ENCODE measurements at regions not wholly inside any gene's neighbourhood (a gene's known extent, or its start where the extent isn't known, plus 50 kb on each side); places are given as distances from the start of the nearest gene placed in this dataset.

- no peaks in the 10 kb centered on the region for H3K9me3 ChIP-seq (ENCODE audit: control insufficient read depth in 2 of 3, insufficient read depth in 1 of 3, low read length in 3 of 3)
- H3K9ac ChIP-seq (ENCODE audit: low read length in 3 of 3), result no peak overlapping the region
- no peak overlapping the region for H3K27ac ChIP-seq (ENCODE audit: low read depth in 2 of 2, low read length in 2 of 2)
- DNase-seq (no peak), FAIRE-seq (no peak)
- H3K4me3 ChIP-seq (ENCODE audit: low read length in 3 of 3), result no peak overlapping the region
- TF ChIP-seq CTCF (IDR thresholded peaks at IDR 0.05; ENCODE audit: borderline replicate concordance, extremely low read depth, insufficient read depth), result no peak
- no peaks in the 10 kb centered on the region for H3K4me1 ChIP-seq (ENCODE audit: control insufficient read depth in 2 of 3, insufficient read depth in 2 of 3, low read depth in 1 of 3, low read length in 3 of 3)
- no peaks in the 10 kb centered on the region for H3K36me3 ChIP-seq (ENCODE audit: control insufficient read depth in 2 of 3, insufficient read depth in 3 of 3, low read length in 3 of 3)
- intact Hi-C loops (cut with DNase I), result no loop called here
- no peaks in the 10 kb centered on the region for H3K27me3 ChIP-seq (ENCODE audit: control insufficient read depth, insufficient read depth, low read length)
These were observed 887.8 kb upstream of the SOX9 start for GRCh38 chr17:71232801-71233559.

GRCh38 chr17:71234349-71234748, 886.5 kb upstream of the SOX9 start:
- no peaks in the 10 kb centered on the region for H3K9me3 ChIP-seq (ENCODE audit: control insufficient read depth in 2 of 3, insufficient read depth in 1 of 3, low read length in 3 of 3)
- no peak overlapping the region for H3K9ac ChIP-seq (ENCODE audit: low read length in 3 of 3)
- no peak overlapping the region for H3K27ac ChIP-seq (ENCODE audit: low read depth in 2 of 2, low read length in 2 of 2)
- H3K4me3 ChIP-seq (ENCODE audit: low read length in 3 of 3), result no peak overlapping the region
- no peak for FAIRE-seq
- TF ChIP-seq CTCF (IDR thresholded peaks at IDR 0.05; ENCODE audit: borderline replicate concordance, extremely low read depth, insufficient read depth), result no peak
- H3K4me1 ChIP-seq (ENCODE audit: control insufficient read depth in 2 of 3, insufficient read depth in 2 of 3, low read depth in 1 of 3, low read length in 3 of 3), result no peaks in the 10 kb centered on the region
- H3K27me3 ChIP-seq (ENCODE audit: control insufficient read depth, insufficient read depth, low read length), result no peaks in the 10 kb centered on the region
- intact Hi-C loops (cut with DNase I), result no loop called here
- no peak for DNase-seq
- H3K36me3 ChIP-seq (ENCODE audit: control insufficient read depth in 2 of 3, insufficient read depth in 3 of 3, low read length in 3 of 3), result no peaks in the 10 kb centered on the region

GRCh38 chr17:71237903-71238538, 882.8 kb upstream of the SOX9 start:
- H3K27me3 ChIP-seq (ENCODE audit: control insufficient read depth, insufficient read depth, low read length), result no peaks in the 10 kb centered on the region
- FAIRE-seq (no peak), DNase-seq (peak in 2 of 5 donors; percentile 10 to 45)
- no peak overlapping the region for H3K4me3 ChIP-seq (ENCODE audit: low read length in 3 of 3)
- H3K9me3 ChIP-seq (ENCODE audit: control insufficient read depth in 2 of 3, insufficient read depth in 1 of 3, low read length in 3 of 3), result no peaks in the 10 kb centered on the region
- H3K27ac ChIP-seq (ENCODE audit: low read depth in 2 of 2, low read length in 2 of 2), result no peak overlapping the region
- H3K36me3 ChIP-seq (ENCODE audit: control insufficient read depth in 2 of 3, insufficient read depth in 3 of 3, low read length in 3 of 3), result no peaks in the 10 kb centered on the region
- no peaks in the 10 kb centered on the region for H3K4me1 ChIP-seq (ENCODE audit: control insufficient read depth in 2 of 3, insufficient read depth in 2 of 3, low read depth in 1 of 3, low read length in 3 of 3)
- H3K9ac ChIP-seq (ENCODE audit: low read length in 3 of 3), result no peak overlapping the region
- no peak for TF ChIP-seq CTCF (IDR thresholded peaks at IDR 0.05; ENCODE audit: borderline replicate concordance, extremely low read depth, insufficient read depth)
- intact Hi-C loops (cut with DNase I), result no loop called here

All from kidney (tissue), 13 donors.